ENCODE measurements at regions not wholly inside any gene's neighbourhood (a gene's known extent, or its start where the extent isn't known, plus 50 kb on each side); places are given as distances from the start of the nearest gene placed in this dataset.
A peak's percentile ranks its signal among the peaks of the same experiment; 100 is the strongest.

- Histone ChIP-seq H3K27ac (ENCODE audit: poor library complexity, severe bottlenecking) (no peak overlapping the region), H3K36me3 (ENCODE audit: low read depth) (no peaks in the 10 kb centered on the region), H3K9me3 (ENCODE audit: severe bottlenecking) (no peaks in the 10 kb centered on the region), H3K4me3 (ENCODE audit: severe bottlenecking) (no peak overlapping the region), H3K4me1 (ENCODE audit: insufficient read depth, poor library complexity, severe bottlenecking) (no peaks in the 10 kb centered on the region), H3K27me3 (ENCODE audit: insufficient read depth, poor library complexity, severe bottlenecking) (no peaks in the 10 kb centered on the region)
- TF ChIP-seq CTCF (IDR thresholded peaks at IDR 0.05; ENCODE audit: poor library complexity, severe bottlenecking), result no peak
- DNase-seq (ENCODE audit: low spot score) (no peak), ATAC-seq (ENCODE audit: low read depth) (no peak)
Observed at GRCh38 chrX:120750381-120750780, 120.5 kb upstream of the C1GALT1C1 start.

- ATAC-seq (ENCODE audit: low read depth) (no peak), DNase-seq (ENCODE audit: low spot score) (no peak)
- no peaks in the 10 kb centered on the region for H3K4me1 ChIP-seq (ENCODE audit: insufficient read depth, poor library complexity, severe bottlenecking)
- no peak for TF ChIP-seq CTCF (IDR thresholded peaks at IDR 0.05; ENCODE audit: poor library complexity, severe bottlenecking)
- no peak overlapping the region for H3K4me3 ChIP-seq (ENCODE audit: severe bottlenecking)
- no peak overlapping the region for H3K27ac ChIP-seq (ENCODE audit: poor library complexity, severe bottlenecking)
- no peaks in the 10 kb centered on the region for H3K27me3 ChIP-seq (ENCODE audit: insufficient read depth, poor library complexity, severe bottlenecking)
- H3K9me3 ChIP-seq (ENCODE audit: severe bottlenecking), result no peaks in the 10 kb centered on the region
- H3K36me3 ChIP-seq (ENCODE audit: low read depth), result no peaks in the 10 kb centered on the region
Observed at GRCh38 chrX:120749141-120749846, 119.4 kb upstream of the C1GALT1C1 start.

GRCh38 chrX:120746153-120746552, 116.3 kb upstream of the C1GALT1C1 start:
- no peak overlapping the region for H3K27ac ChIP-seq (ENCODE audit: poor library complexity, severe bottlenecking)
- ATAC-seq (ENCODE audit: low read depth), result no peak
- TF ChIP-seq CTCF (IDR thresholded peaks at IDR 0.05; ENCODE audit: poor library complexity, severe bottlenecking), result no peak
- no peak for DNase-seq (ENCODE audit: low spot score)
- no peaks in the 10 kb centered on the region for H3K36me3 ChIP-seq (ENCODE audit: low read depth)
- no peaks in the 10 kb centered on the region for H3K27me3 ChIP-seq (ENCODE audit: insufficient read depth, poor library complexity, severe bottlenecking)
- H3K4me3 ChIP-seq (ENCODE audit: severe bottlenecking), result no peak overlapping the region
- no peaks in the 10 kb centered on the region for H3K9me3 ChIP-seq (ENCODE audit: severe bottlenecking)
- no peaks in the 10 kb centered on the region for H3K4me1 ChIP-seq (ENCODE audit: insufficient read depth, poor library complexity, severe bottlenecking)

- H3K9me3 ChIP-seq (ENCODE audit: severe bottlenecking), result no peaks in the 10 kb centered on the region
- no peaks in the 10 kb centered on the region for H3K36me3 ChIP-seq (ENCODE audit: low read depth)
- no peak for TF ChIP-seq CTCF (IDR thresholded peaks at IDR 0.05; ENCODE audit: poor library complexity, severe bottlenecking)
- no peaks in the 10 kb centered on the region for H3K4me1 ChIP-seq (ENCODE audit: insufficient read depth, poor library complexity, severe bottlenecking)
- no peak for ATAC-seq (ENCODE audit: low read depth)
- DNase-seq (ENCODE audit: low spot score), result no peak
- no peak overlapping the region for H3K27ac ChIP-seq (ENCODE audit: poor library complexity, severe bottlenecking)
- no peak overlapping the region for H3K4me3 ChIP-seq (ENCODE audit: severe bottlenecking)
- no peaks in the 10 kb centered on the region for H3K27me3 ChIP-seq (ENCODE audit: insufficient read depth, poor library complexity, severe bottlenecking)
Observed at GRCh38 chrX:120742946-120743665, 113.3 kb upstream of the C1GALT1C1 start.

GRCh38 chrX:120741452-120741851, 111.6 kb upstream of the C1GALT1C1 start:
- ATAC-seq (ENCODE audit: low read depth) (peak; percentile 57; the same call in 2 of the 3 replicates), DNase-seq (ENCODE audit: low spot score) (no peak)
- TF ChIP-seq CTCF (IDR thresholded peaks at IDR 0.05; ENCODE audit: poor library complexity, severe bottlenecking), result no peak
- no peaks in the 10 kb centered on the region for H3K27me3 ChIP-seq (ENCODE audit: insufficient read depth, poor library complexity, severe bottlenecking)
- H3K36me3 ChIP-seq (ENCODE audit: low read depth), result no peaks in the 10 kb centered on the region
- no peaks in the 10 kb centered on the region for H3K9me3 ChIP-seq (ENCODE audit: severe bottlenecking)
- no peak overlapping the region for H3K4me3 ChIP-seq (ENCODE audit: severe bottlenecking)
- H3K27ac ChIP-seq (ENCODE audit: poor library complexity, severe bottlenecking), result no peak overlapping the region
- peaks cover 6% of the 10 kb centered on the region for H3K4me1 ChIP-seq (ENCODE audit: insufficient read depth, poor library complexity, severe bottlenecking)

Data from RWPE2 (cell line).